Suprapubic skin (tissue), 4 donors: ENCODE measurements at regions not wholly inside any gene's neighbourhood (a gene's known extent, or its start where the extent isn't known, plus 50 kb on each side); places are given as distances from the start of the nearest gene placed in this dataset.

Experiments
- DNase-seq, 2 donors: peaks; one replicate each; pipeline ENCODE4 v3.0.0-alpha.2; 2019; ENCODE audit warnings: low spot score in 2 of 2
- H3K27ac ChIP-seq: fragments of 200-600 bp; sonication (generic); one replicate; pipeline ENCODE4 v1.5.1; 2019
- H3K27me3 ChIP-seq: fragments of 200-600 bp; sonication (generic); one replicate; pipeline ENCODE4 v1.5.1; 2019
- H3K36me3 ChIP-seq: fragments of 200-600 bp; sonication (generic); one replicate; pipeline ENCODE4 v1.5.1; 2019
- H3K4me1 ChIP-seq: fragments of 200-600 bp; sonication (generic); one replicate; pipeline ENCODE4 v1.5.1; 2019
- H3K4me3 ChIP-seq: fragments of 200-600 bp; sonication (generic); one replicate; pipeline ENCODE4 v1.5.1; 2019; ENCODE audit warnings: mild to moderate bottlenecking
- H3K9me3 ChIP-seq: fragments of 200-600 bp; sonication (generic); one replicate; pipeline ENCODE4 v1.5.1; 2019
- CTCF ChIP-seq, 2 donors: fragments of 200-600 bp in 1 of 2; fragments of 450-650 bp in 1 of 2; sonication (generic) in 1 of 2; IDR thresholded peaks; one replicate each; pipeline ENCODE4 v1.5.1; 2016 to 2019; ENCODE audit warnings: antibody characterized with exemption in 2 of 2, mild to moderate bottlenecking in 1 of 2, moderate library complexity in 1 of 2
- EP300 ChIP-seq: sonication (generic); formaldehyde crosslinking; IDR thresholded peaks from one replicate; pipeline ENCODE4 v1.6.1; 2017; ENCODE audit warnings: antibody characterized with exemption
- POLR2A ChIP-seq, 2 donors: fragments of 450-650 bp; IDR thresholded peaks; one replicate each; pipeline ENCODE4 v1.6.1; 2017; ENCODE audit warnings: antibody characterized with exemption in 2 of 2, mild to moderate bottlenecking in 2 of 2, moderate library complexity in 2 of 2
- POLR2AphosphoS5 ChIP-seq, 3 donors: sonication (generic); formaldehyde crosslinking; IDR thresholded peaks; one replicate each; pipeline ENCODE4 v1.6.1; 2017; ENCODE audit warnings: antibody characterized with exemption in 3 of 3
- WGBS: methylation state at CpG from one replicate; pipeline ENCODE4 v1.1.5; 2018; 5-methylcytosine and 5-hydroxymethylcytosine counted together

DNA sequence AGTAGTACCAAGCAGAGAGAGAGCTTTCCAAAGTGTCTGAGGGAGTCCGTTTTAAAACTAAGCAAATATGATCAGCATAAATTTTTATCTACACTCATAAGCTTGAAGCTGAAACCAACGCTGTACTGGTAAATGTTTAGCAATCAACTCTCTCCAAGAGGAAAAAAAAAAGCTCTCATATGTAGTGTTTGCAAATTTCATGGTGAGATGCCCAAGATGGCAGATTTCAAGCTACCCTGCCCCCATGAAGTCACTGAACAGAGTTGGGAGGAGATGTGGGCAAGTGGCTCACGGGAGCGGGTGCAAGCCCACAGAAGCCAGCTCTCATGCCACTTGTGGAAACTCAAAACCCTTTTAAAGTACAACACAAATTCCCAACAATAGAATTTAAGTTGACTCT lies 475.8 kb downstream of the BCAT1 start:
- 87% methylated on average over 4 of the region's 4 CpGs for WGBS
- no peak for DNase-seq
- Histone ChIP-seq H3K9me3 (no peaks in the 10 kb centered on the region), H3K36me3 (no peaks in the 10 kb centered on the region), H3K4me3 (no peak overlapping the region), H3K27ac (no peak overlapping the region), H3K27me3 (no peaks in the 10 kb centered on the region), H3K4me1 (no peaks in the 10 kb centered on the region)
- no peak for TF ChIP-seq EP300
- no peak for TF ChIP-seq POLR2A (IDR thresholded peaks at IDR 0.05)
- TF ChIP-seq POLR2AphosphoS5 (IDR thresholded peaks at IDR 0.05): no peak
- TF ChIP-seq CTCF (IDR thresholded peaks at IDR 0.05): no peak

DNA sequence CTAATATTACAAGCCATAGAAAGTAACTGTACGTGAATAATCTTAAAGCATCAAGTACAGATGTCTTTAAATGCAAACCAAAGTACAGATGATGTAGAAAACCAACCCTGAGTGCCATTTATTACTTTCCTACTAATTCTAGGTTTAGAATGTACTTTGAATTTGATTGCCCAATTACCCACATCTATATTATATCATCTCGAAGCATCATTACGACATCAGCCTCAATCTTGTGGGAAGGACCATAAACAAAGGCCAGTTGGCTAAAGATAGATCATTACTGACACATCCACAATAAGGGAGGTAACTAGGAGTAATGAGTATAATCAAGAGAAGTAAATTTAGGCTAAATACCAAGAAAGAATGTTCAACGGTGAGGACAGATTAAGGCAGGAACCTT lies 478.9 kb downstream of the BCAT1 start:
- TF ChIP-seq CTCF (IDR thresholded peaks at IDR 0.05) (no peak), POLR2AphosphoS5 (IDR thresholded peaks at IDR 0.05) (no peak), POLR2A (IDR thresholded peaks at IDR 0.05) (no peak)

GRCh38 chr12:24469089-24469488 lies 479.8 kb downstream of the BCAT1 start:
- no peak for TF ChIP-seq POLR2AphosphoS5 (IDR thresholded peaks at IDR 0.05)
- no peak for TF ChIP-seq CTCF (IDR thresholded peaks at IDR 0.05)
- TF ChIP-seq POLR2A (IDR thresholded peaks at IDR 0.05): no peak
- no peak for TF ChIP-seq EP300
- Histone ChIP-seq H3K36me3 (no peaks in the 10 kb centered on the region), H3K27ac (no peak overlapping the region), H3K4me3 (no peak overlapping the region), H3K27me3 (no peaks in the 10 kb centered on the region), H3K4me1 (peaks cover 2% of the 10 kb centered on the region), H3K9me3 (no peaks in the 10 kb centered on the region)
- WGBS: 82% methylated on average over 10 of the region's 10 CpGs
- no peak for DNase-seq

More for the DNA sequence above, 478.9 kb downstream of the BCAT1 start:
- H3K4me1 ChIP-seq: peaks cover 2% of the 10 kb centered on the region
- H3K27ac ChIP-seq: no peak overlapping the region
- no peaks in the 10 kb centered on the region for H3K27me3 ChIP-seq
- no peak overlapping the region for H3K4me3 ChIP-seq
- DNase-seq: no peak
- no peaks in the 10 kb centered on the region for H3K36me3 ChIP-seq
- no peaks in the 10 kb centered on the region for H3K9me3 ChIP-seq
- WGBS: 51% methylated on average over 4 of the region's 4 CpGs

DNA sequence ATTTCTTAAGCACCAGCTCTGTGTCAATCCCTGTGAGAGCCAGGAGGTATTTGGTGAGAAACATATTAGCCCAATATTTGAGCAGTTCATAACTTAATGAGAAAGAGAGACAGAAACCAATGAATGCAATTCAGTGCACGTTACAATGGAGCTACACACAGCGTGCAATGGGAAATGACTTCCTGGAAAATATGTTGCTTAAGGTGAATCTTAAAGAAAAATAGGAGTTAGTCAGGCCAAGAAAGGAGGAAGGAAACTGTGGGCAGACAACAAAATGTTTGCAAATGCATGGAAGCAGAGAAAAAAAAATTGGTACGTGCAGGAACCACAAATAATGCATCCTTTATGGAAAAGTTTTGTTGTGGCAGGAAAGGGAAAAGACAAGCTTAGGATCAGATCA lies 481.7 kb downstream of the BCAT1 start:
- WGBS: 56% methylated on average over 3 of the region's 3 CpGs
- no peak for DNase-seq

GRCh38 chr12:24463375-24463774 lies 485.5 kb downstream of the BCAT1 start:
- WGBS: 51% methylated on average over 6 of the region's 6 CpGs
- Histone ChIP-seq H3K27me3 (no peaks in the 10 kb centered on the region), H3K9me3 (no peaks in the 10 kb centered on the region), H3K4me1 (peaks cover 2% of the 10 kb centered on the region), H3K27ac (no peak overlapping the region), H3K36me3 (no peaks in the 10 kb centered on the region), H3K4me3 (no peak overlapping the region)
- no peak for DNase-seq
- no peak for TF ChIP-seq EP300
- no peak for TF ChIP-seq CTCF (IDR thresholded peaks at IDR 0.05)
- TF ChIP-seq POLR2A (IDR thresholded peaks at IDR 0.05): no peak
- no peak for TF ChIP-seq POLR2AphosphoS5 (IDR thresholded peaks at IDR 0.05)

More for the DNA sequence above, 481.7 kb downstream of the BCAT1 start:
- H3K4me3 ChIP-seq: no peak overlapping the region
- no peak overlapping the region for H3K27ac ChIP-seq
- H3K36me3 ChIP-seq: no peaks in the 10 kb centered on the region
- H3K4me1 ChIP-seq: peaks cover 2% of the 10 kb centered on the region
- TF ChIP-seq CTCF (IDR thresholded peaks at IDR 0.05) (no peak), POLR2A (IDR thresholded peaks at IDR 0.05) (no peak), POLR2AphosphoS5 (IDR thresholded peaks at IDR 0.05) (no peak), EP300 (no peak)
- no peaks in the 10 kb centered on the region for H3K27me3 ChIP-seq
- no peaks in the 10 kb centered on the region for H3K9me3 ChIP-seq
